ENCODE measurements at regions not wholly inside any gene's neighbourhood (a gene's known extent, or its start where the extent isn't known, plus 50 kb on each side); places are given as distances from the start of the nearest gene placed in this dataset.
"Not testable (repeated sequence)": the region's sequence is repeated elsewhere in the genome, so short reads cannot be mapped to it uniquely, and the experiment has no call there.

DNA sequence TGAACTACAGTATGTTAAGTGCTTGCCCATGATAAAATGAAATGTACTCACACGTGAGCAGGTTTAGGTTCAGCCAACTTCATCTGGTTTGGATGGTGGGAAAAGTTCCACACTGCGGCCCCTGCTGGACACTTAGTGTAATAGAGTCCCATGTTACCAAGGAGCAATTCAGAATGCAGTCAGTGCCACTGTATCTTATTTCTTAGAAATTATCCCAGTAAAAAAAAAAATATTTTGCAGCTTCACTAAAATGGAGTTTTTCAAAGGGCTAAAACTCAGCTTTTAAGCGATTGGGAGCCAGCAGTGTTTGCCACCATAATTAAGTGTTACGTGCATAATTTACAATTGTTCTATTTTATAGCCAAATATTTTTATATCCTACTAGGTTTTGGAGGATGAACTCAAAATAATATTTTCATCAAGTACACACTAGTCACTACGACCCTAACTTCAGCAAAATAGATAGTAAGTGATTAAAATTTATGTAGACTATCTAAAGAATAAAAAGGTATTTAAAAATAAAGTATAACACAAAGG, 371.7 kb upstream of the GBE1 start:
- no peak for TF ChIP-seq Cebpa-rat (IDR thresholded peaks at IDR 0.05)
- Histone ChIP-seq H3K27me3 (no peaks in the 10 kb centered on the region), H3K9ac (no peak overlapping the region), H3K4me2 (peak overlapping the region in 1 of 11 experiments; percentile 4; a peak in 2 of 22 replicates), H3K27ac (no peak overlapping the region), H3K9me3 (replicated peaks in 1 of 11) (no peaks in the 10 kb centered on the region), H4K20me1 (no peaks in the 10 kb centered on the region), H3K36me3 (no peaks in the 10 kb centered on the region), H3K4me3 (no peak overlapping the region), H3K4me1 (peaks cover 0 to 31% (median 8%) of the 10 kb centered on the region in 10 experiments; a peak in 10 of 20 replicates)

GRCh38 chr3:82132210-82133069, 371.0 kb upstream of the GBE1 start:
- H3K27me3 ChIP-seq, result no peaks in the 10 kb centered on the region
- peak overlapping the region in 2 of 11 experiments; percentile 4 to 28; a peak in 4 of 22 replicates for H3K4me2 ChIP-seq
- no peaks in the 10 kb centered on the region for H3K36me3 ChIP-seq
- H3K9ac ChIP-seq, result no peak overlapping the region
- no peak overlapping the region for H3K27ac ChIP-seq
- no peaks in the 10 kb centered on the region for H3K9me3 ChIP-seq (replicated peaks in 1 of 11)
- no peak for TF ChIP-seq Cebpa-rat (IDR thresholded peaks at IDR 0.05)
- H3K4me1 ChIP-seq, result peaks cover 0 to 31% (median 8%) of the 10 kb centered on the region in 10 experiments; a peak in 10 of 20 replicates
- no peak overlapping the region for H3K4me3 ChIP-seq
- no peaks in the 10 kb centered on the region for H4K20me1 ChIP-seq

DNA sequence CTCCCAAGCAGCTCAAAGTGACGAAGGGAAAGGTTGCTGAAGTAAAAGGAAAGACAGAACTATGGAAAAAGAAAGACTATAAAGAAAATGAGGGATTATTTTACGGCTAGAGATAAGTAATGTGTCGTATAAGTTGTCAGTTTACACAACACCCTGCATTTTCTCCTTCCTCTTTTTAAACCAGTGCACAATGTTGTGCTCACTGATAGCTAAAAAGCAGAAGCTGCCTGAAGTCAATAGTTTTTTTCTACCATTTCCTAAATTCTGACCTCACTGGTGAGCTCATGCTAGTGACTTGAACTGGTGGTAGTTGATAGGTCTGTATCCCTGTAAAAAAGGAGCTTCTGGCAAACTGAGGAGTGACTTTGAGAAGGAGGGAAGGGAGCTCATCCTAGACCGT, 368.6 kb upstream of the GBE1 start:
- Histone ChIP-seq H3K9me3 (replicated peaks in 1 of 11) (no peaks in the 10 kb centered on the region), H3K9ac (peak overlapping the region in 4 of 11 experiments; percentile 24 to 61 (median 54); a peak in 5 of 22 replicates), H3K4me1 (peaks cover 0 to 31% (median 8%) of the 10 kb centered on the region in 10 experiments; a peak in 10 of 20 replicates), H4K20me1 (no peaks in the 10 kb centered on the region), H3K27me3 (no peaks in the 10 kb centered on the region), H3K36me3 (no peaks in the 10 kb centered on the region), H3K27ac (peak overlapping the region in 7 of 11 experiments; percentile 12 to 82 (median 69); a peak in 12 of 22 replicates), H3K4me3 (no peak overlapping the region), H3K4me2 (peak overlapping the region in 6 of 11 experiments; percentile 10 to 67 (median 49); a peak in 10 of 22 replicates)
- TF ChIP-seq Cebpa-rat (IDR thresholded peaks at IDR 0.05), result 0 out of 22 replicates have a peak, but pooled peaks of 1 of the 11 experiments have one; percentile 7

GRCh38 chr3:82129221-82129801, 367.9 kb upstream of the GBE1 start:
- no peaks in the 10 kb centered on the region for H3K27me3 ChIP-seq
- H3K4me2 ChIP-seq, result peak overlapping the region in 6 of 11 experiments; percentile 10 to 67 (median 49); a peak in 10 of 22 replicates
- no peak overlapping the region for H3K4me3 ChIP-seq
- peaks cover 0 to 31% (median 8%) of the 10 kb centered on the region in 10 experiments; a peak in 10 of 20 replicates for H3K4me1 ChIP-seq
- no peaks in the 10 kb centered on the region for H3K9me3 ChIP-seq (replicated peaks in 1 of 11)
- H3K27ac ChIP-seq, result peak overlapping the region in 7 of 11 experiments; percentile 12 to 82 (median 69); a peak in 12 of 22 replicates
- H3K9ac ChIP-seq, result peak overlapping the region in 4 of 11 experiments; percentile 24 to 61 (median 54); a peak in 5 of 22 replicates
- no peaks in the 10 kb centered on the region for H3K36me3 ChIP-seq
- no peaks in the 10 kb centered on the region for H4K20me1 ChIP-seq
- TF ChIP-seq Cebpa-rat (IDR thresholded peaks at IDR 0.05), result no peak

DNA sequence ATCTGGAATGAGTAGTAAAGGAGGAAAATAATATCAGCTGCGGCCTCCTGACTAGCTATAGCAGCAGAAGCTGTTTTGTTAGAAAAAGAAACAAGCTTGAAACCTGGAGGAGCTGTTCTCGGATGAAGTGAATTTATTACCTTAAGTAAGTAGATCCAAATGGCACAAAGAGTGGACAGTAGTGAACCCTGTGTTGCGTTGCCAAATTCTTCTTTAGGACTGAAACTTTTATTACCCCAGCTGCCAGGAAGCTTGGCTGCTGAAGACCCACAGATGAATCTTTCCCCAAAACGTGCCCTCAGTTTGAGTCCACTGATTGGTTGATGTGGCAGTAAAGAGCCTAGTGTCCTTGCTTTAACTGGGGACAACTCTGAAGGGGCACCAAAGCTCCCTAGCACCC, 366.8 kb upstream of the GBE1 start:
- no peak overlapping the region for H3K9ac ChIP-seq
- TF ChIP-seq Cebpa-rat (IDR thresholded peaks at IDR 0.05), result no peak

GRCh38 chr3:82122554-82123345, 361.3 kb upstream of the GBE1 start:
- Histone ChIP-seq H3K9ac (no peak overlapping the region), H3K27ac (no peak overlapping the region), H3K4me1 (no peaks in the 10 kb centered on the region), H4K20me1 (no peaks in the 10 kb centered on the region), H3K36me3 (no peaks in the 10 kb centered on the region), H3K27me3 (no peaks in the 10 kb centered on the region), H3K9me3 (replicated peaks in 1 of 11) (no peaks in the 10 kb centered on the region), H3K4me3 (no peak overlapping the region), H3K4me2 (no peak overlapping the region)
- TF ChIP-seq Cebpa-rat (IDR thresholded peaks at IDR 0.05), result no peak

More for the DNA sequence above, 366.8 kb upstream of the GBE1 start:
- H3K4me3 ChIP-seq, result no peak overlapping the region
- no peaks in the 10 kb centered on the region for H3K36me3 ChIP-seq
- peaks cover 0 to 31% (median 8%) of the 10 kb centered on the region in 10 experiments; a peak in 10 of 20 replicates for H3K4me1 ChIP-seq
- no peaks in the 10 kb centered on the region for H4K20me1 ChIP-seq
- H3K27me3 ChIP-seq, result no peaks in the 10 kb centered on the region
- no peak overlapping the region for H3K27ac ChIP-seq
- peak overlapping the region in 1 of 11 experiments; percentile 12; a peak in 1 of 22 replicates for H3K4me2 ChIP-seq
- H3K9me3 ChIP-seq (replicated peaks in 1 of 11), result no peaks in the 10 kb centered on the region

DNA sequence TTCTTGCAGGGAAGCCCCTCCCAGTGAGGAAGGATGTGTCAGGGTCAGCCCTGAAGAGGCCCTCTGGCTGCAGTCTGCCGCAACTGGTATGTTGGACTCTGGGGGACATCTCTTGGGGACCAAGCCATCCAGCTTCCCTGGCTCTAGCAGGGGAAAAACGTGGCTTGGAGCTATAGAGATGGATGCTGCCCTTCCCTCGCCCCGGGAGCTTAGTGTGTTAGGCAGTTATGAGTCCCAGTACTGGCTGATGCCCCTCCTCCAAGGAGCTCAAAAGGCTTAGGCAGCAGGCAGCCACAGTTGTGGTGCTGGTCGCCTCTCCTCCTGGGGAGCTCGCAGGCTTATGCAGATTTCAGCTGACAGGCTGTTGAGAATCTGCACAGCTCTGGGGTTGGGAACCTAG, 353.1 kb upstream of the GBE1 start:
- Histone ChIP-seq H3K4me3 (no peak overlapping the region), H3K4me2 (no peak overlapping the region), H3K36me3 (no peaks in the 10 kb centered on the region), H3K27ac (no peak overlapping the region), H3K9ac (no peak overlapping the region), H3K9me3 (replicated peaks in 1 of 11) (peaks cover 15 to 36% (median 29%) of the 10 kb centered on the region in 11 experiments; a peak in 21 of 22 replicates), H4K20me1 (no peaks in the 10 kb centered on the region), H3K27me3 (no peaks in the 10 kb centered on the region), H3K4me1 (no peaks in the 10 kb centered on the region)
- no peak for TF ChIP-seq Cebpa-rat (IDR thresholded peaks at IDR 0.05)

- not testable (repeated sequence) for H3K27me3 ChIP-seq, H3K4me1 ChIP-seq, H3K36me3 ChIP-seq, H3K4me2 ChIP-seq, H4K20me1 ChIP-seq, H3K27ac ChIP-seq, H3K9ac ChIP-seq, H3K4me3 ChIP-seq
- peaks cover 15 to 36% (median 29%) of the 10 kb centered on the region in 11 experiments; a peak in 21 of 22 replicates for H3K9me3 ChIP-seq (replicated peaks in 1 of 11)
Observed at GRCh38 chr3:82110721-82111120, 349.3 kb upstream of the GBE1 start.

Data from BLaER1 treated with 17β-estradiol and CSF1 and Interleukin-3, amounts not matched to agents 10 nM and 100 nM (cell line).